22Rv1 (cell line): ENCODE measurements at regions not wholly inside any gene's neighbourhood (a gene's known extent, or its start where the extent isn't known, plus 50 kb on each side); places are given as distances from the start of the nearest gene placed in this dataset.

Experiments used
- H3K27ac ChIP-seq: fragments of 450-650 bp; 2 replicates; pipeline ENCODE4 v1.5.1; 2017
- ZFX ChIP-seq: fragments of 450-650 bp; IDR thresholded peaks from 2 replicates; pipeline ENCODE4 v1.6.1; 2017; ENCODE audit warnings: antibody characterized with exemption, borderline replicate concordance
- TF ChIP-seq, protein P1 (sequence below): fragments of 450-650 bp; IDR thresholded peaks from 2 replicates; pipeline ENCODE4 v1.5.1; 2017; ENCODE audit warnings: mild to moderate bottlenecking

DNA sequence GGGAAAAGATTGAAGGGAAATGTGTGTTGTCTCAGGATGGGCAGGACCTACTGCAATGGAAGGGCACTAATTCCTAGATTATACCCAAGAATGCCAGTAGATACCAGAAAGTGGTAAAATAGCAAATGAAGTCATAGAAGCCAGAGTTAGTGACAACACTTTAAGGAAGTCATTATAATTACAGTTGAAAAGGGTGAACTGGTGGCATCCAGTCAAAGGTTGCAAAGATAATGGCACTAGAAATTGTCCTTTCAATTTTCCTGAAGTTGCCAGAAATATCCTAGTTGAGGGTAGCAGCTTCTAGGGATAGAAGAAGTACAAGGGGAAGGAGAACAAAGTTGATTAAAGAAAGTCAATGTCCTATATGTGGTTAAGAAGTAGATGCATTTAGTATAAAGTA, 68.8 kb upstream of the GLS start:
- H3K27ac ChIP-seq = no peak overlapping the region
- no peak for TF ChIP-seq ZFX

DNA sequence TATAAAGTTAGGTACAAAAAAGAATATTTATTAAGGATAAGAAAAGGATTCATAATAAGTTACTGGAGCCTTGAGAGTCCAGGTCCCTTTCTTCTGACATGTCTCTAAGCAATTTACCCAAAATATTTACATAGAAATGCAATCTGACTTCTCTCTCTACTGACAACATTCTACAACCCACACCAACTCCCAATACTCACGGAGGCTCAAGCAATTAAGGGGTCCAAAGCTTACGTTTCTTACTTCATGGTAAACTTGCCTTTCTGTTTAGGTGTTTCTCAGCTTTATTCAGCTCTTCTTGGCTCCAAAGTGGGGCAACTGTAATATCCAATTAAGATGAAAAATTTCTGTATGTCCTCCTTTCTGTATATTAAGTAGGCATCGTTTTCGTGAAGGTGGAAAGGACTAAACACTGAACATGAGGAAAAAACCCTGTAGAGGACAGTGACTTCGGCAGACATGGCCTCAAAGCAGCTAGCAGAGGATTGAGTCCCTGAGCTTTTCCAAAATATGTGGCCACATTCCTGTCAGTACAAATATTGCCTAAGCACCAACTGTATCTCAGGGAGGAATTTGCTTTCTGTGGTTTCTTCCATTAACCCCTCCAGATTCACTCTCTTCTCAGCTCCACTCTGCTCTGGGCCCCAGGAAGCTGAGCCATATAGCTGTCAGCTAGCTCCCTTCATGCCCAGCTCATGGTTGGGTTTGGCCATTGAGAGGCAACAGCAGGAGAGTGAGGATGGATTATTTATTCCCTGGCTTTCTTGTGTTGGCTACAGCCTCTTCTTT, 67.9 kb upstream of the GLS start:
- TF ChIP-seq, protein P1, sequence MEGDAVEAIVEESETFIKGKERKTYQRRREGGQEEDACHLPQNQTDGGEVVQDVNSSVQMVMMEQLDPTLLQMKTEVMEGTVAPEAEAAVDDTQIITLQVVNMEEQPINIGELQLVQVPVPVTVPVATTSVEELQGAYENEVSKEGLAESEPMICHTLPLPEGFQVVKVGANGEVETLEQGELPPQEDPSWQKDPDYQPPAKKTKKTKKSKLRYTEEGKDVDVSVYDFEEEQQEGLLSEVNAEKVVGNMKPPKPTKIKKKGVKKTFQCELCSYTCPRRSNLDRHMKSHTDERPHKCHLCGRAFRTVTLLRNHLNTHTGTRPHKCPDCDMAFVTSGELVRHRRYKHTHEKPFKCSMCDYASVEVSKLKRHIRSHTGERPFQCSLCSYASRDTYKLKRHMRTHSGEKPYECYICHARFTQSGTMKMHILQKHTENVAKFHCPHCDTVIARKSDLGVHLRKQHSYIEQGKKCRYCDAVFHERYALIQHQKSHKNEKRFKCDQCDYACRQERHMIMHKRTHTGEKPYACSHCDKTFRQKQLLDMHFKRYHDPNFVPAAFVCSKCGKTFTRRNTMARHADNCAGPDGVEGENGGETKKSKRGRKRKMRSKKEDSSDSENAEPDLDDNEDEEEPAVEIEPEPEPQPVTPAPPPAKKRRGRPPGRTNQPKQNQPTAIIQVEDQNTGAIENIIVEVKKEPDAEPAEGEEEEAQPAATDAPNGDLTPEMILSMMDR = no peak
- no peak overlapping the region for H3K27ac ChIP-seq

DNA sequence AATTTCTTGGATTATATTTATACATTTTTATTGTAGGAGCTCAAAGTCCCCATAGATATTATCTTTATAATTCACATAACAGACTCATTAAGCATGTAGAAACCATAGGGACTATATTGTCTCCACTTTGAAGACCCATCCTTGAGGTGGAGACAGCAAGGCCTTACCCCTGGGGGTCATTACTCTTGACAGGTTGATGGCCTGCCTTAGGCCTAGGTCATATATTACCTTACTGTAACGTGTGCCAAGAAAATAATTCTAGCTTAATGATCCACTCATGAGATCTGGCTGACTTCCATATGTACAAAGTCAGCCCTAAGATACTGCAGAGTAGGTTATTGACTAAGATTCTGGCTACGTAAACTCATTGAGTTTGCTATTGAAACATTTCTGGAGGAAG, 65.4 kb upstream of the GLS start:
- TF ChIP-seq ZFX = no peak
- TF ChIP-seq, protein P1 = no peak
- H3K27ac ChIP-seq = peak overlapping the region; percentile 46

DNA sequence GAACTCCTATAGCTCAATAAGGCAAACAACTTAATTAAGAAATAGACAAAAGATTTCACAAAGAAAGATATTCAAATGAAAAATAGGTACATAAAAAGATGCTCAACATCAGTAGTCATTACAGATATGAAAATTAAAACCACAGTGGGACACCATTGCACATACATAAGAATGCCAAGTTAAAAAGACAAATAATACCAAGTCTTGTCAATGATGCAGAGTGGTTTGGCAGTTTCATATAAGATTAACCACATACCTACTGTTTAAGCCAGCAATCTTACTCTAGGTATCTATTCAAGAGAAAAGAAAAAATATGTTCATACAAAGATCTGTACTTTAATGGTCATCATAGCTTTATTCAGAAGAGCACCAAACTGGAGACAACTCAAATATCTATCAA, 63.5 kb upstream of the GLS start:
- H3K27ac ChIP-seq = no peak overlapping the region
- TF ChIP-seq ZFX = no peak
- TF ChIP-seq, protein P1 = no peak

DNA sequence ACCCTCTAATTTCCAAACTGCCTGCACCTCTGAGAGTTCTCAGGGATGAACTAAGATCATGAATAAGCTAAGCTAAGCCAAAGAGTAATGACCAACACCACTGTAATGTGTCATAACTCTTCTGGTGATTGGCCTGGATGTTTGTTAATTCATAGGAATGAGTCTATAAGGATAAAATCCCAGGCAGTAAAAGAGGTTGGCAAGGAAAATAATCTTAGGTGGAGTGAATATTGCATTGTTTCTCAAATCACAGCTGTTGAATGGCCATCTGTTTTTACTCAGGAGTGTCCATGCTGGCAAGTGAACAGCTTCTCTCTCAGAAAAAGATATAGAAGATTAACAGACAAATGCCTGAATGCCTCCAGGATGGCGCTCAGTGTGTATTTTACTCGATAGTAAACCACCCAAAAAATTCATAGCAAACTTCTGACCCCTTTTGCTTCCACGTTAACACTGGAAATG, 60.8 kb upstream of the GLS start:
- TF ChIP-seq ZFX = no peak
- TF ChIP-seq, protein P1 = no peak
- no peak overlapping the region for H3K27ac ChIP-seq

DNA sequence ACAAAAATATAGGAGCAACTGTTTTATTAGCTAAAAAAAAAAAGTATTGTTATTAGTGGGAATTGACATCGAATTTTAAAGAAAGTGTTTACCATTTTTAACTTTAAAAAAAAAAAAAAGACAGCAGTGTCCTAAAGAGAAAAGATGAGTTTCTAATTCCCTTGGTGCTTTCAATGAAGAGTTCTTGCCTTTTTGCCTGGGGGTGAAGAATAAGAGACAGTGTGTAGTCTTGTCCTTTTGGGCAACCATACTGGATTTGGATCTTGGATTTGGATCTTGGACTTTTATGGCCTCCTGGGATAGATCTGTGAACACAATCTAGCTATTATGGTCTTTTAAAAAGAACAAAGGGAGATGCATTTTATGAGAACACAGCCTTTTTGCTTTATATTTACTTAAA, 60.2 kb upstream of the GLS start:
- TF ChIP-seq ZFX = no peak
- TF ChIP-seq, protein P1 = no peak
- no peak overlapping the region for H3K27ac ChIP-seq

DNA sequence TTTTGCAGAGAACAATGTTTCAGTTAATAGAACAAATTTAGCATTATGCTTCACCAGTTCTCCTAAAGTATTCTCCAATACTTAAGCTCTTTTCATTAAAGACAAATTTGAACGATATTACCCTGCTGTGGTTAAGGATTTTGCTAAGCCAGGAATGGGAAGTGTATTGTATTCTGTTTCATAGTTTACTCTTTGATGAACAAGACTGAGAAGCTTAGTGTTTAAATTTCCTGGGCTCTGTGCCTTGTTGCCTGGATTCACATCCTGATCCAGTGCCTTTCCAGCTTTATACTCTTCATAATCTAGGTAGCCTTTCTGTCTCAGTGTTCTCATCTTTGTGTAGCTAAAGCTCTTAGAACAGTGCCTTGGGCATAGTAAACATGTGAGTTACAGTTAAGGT, 58.6 kb upstream of the GLS start:
- peak overlapping the region; percentile 40; the same call in 1 of the 2 replicates for H3K27ac ChIP-seq
- TF ChIP-seq, protein P1 = no peak
- no peak for TF ChIP-seq ZFX

DNA sequence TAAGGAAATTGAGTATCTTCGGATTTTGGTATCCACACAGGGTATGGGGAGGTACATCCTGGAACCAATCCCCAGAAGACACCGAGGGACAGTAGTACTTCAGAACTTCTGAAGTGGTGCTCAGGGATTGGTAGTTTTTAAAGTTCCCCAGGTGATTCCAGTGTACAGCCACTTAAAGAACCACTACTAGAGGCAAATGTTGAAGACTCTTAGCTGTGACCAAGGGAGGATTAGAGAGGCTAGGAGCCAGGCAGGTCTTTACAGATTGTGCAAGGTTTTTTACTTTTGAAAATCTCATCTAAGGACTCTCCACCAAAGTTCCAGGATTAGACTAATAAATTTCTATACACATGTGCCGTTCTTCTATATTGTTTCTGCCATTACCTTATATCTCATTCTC, 52.9 kb upstream of the GLS start:
- TF ChIP-seq ZFX = no peak
- TF ChIP-seq, protein P1 = no peak
- H3K27ac ChIP-seq = no peak overlapping the region
